Suprapubic skin (tissue), 3 donors: ENCODE measurements at regions not wholly inside any gene's neighbourhood (a gene's known extent, or its start where the extent isn't known, plus 50 kb on each side); places are given as distances from the start of the nearest gene placed in this dataset.

Source experiments
- CTCF ChIP-seq, 2 donors: fragments of 200-600 bp in 1 of 2; fragments of 450-650 bp in 1 of 2; sonication (generic) in 1 of 2; IDR thresholded peaks; one replicate each; pipeline ENCODE4 v1.5.1; 2016 to 2019; ENCODE audit warnings: antibody characterized with exemption in 2 of 2, mild to moderate bottlenecking in 1 of 2, moderate library complexity in 1 of 2
- POLR2A ChIP-seq, 2 donors: fragments of 450-650 bp; IDR thresholded peaks; one replicate each; pipeline ENCODE4 v1.6.1; 2017; ENCODE audit warnings: antibody characterized with exemption in 2 of 2, mild to moderate bottlenecking in 2 of 2, moderate library complexity in 2 of 2

- TF ChIP-seq CTCF (IDR thresholded peaks at IDR 0.05) = no peak
- no peak for TF ChIP-seq POLR2A (IDR thresholded peaks at IDR 0.05)
Measured at GRCh38 chr1:170221031-170221430, 75.3 kb downstream of the NTMT2 start.
